PC-9 (cell line): ENCODE measurements at regions not wholly inside any gene's neighbourhood (a gene's known extent, or its start where the extent isn't known, plus 50 kb on each side); places are given as distances from the start of the nearest gene placed in this dataset.

ENCODE experiments used
- BruUV-seq: library from RNA; stranded (reverse); fragments of 400-500 nt; replicated peaks from 2 replicates; lab custom pipeline; 2021; lab: Mats Ljungman, UMichigan
- CTCF ChIA-PET: fragments of 300-600 bp; sonication (Branson Sonifier 250); formaldehyde crosslinking; loops from one replicate; lab custom pipeline; 2022; ENCODE audit warnings: antibody characterized with exemption; lab: Charles Lee
- POLR2A ChIA-PET: fragments of 300-600 bp; sonication (Branson Sonifier 250); formaldehyde crosslinking; loops from one replicate; lab custom pipeline; 2022; ENCODE audit warnings: antibody characterized with exemption; ENCODE audit not compliant: unreplicated experiment; lab: Charles Lee
- DNase-seq, 2 experiments: peaks; one replicate each; pipeline versions ENCODE4 v3.0.0 to v3.0.0-alpha.2; 2015 to 2022; ENCODE audit warnings: mixed read lengths in 1 of 2
- H2AFZ ChIP-seq: fragments of 200-600 bp; sonication (generic); 2 replicates; pipeline ENCODE4 v1.8.1; 2017; ENCODE audit warnings: antibody characterized with exemption
- H3F3A ChIP-seq: fragments of 200-600 bp; sonication (generic); 2 replicates; pipeline ENCODE4 v1.8.1; 2017; ENCODE audit warnings: antibody characterized with exemption, mild to moderate bottlenecking, low read depth; ENCODE audit not compliant: insufficient read depth
- H3K27ac ChIP-seq: fragments of 200-600 bp; sonication (generic); 2 replicates; pipeline ENCODE4 v1.6.1; 2016; ENCODE audit warnings: mixed run types
- H3K27me3 ChIP-seq: fragments of 200-600 bp; sonication (generic); 2 replicates; pipeline ENCODE4 v1.6.1; 2016; ENCODE audit warnings: low read depth, mixed run types; ENCODE audit not compliant: insufficient read depth
- H3K36me3 ChIP-seq: fragments of 200-600 bp; sonication (generic); 2 replicates; pipeline ENCODE4 v1.6.1; 2016; ENCODE audit warnings: low read depth, mixed run types
- H3K4me1 ChIP-seq: fragments of 200-600 bp; sonication (generic); replicated peaks from 2 replicates; pipeline ENCODE4 v1.6.1; 2016; ENCODE audit warnings: mixed run types; ENCODE audit not compliant: insufficient read depth
- H3K4me2 ChIP-seq: fragments of 200-600 bp; sonication (generic); 2 replicates; pipeline ENCODE4 v1.6.1; 2017; ENCODE audit warnings: mixed run types
- H3K4me3 ChIP-seq: fragments of 200-600 bp; sonication (generic); 2 replicates; pipeline ENCODE4 v1.6.1; 2016; ENCODE audit warnings: mixed run types
- H3K79me2 ChIP-seq: fragments of 200-600 bp; sonication (generic); 2 replicates; pipeline ENCODE4 v1.6.1; 2017; ENCODE audit warnings: low read depth, mixed run types
- H3K9me2 ChIP-seq: fragments of 200-600 bp; sonication (generic); 2 replicates; pipeline ENCODE4 v1.8.1; 2017; ENCODE audit warnings: mild to moderate bottlenecking; ENCODE audit not compliant: insufficient read depth
- H3K9me3 ChIP-seq: fragments of 200-600 bp; sonication (generic); 2 replicates; pipeline ENCODE4 v1.8.1; 2016; ENCODE audit warnings: low read depth; ENCODE audit not compliant: insufficient read depth
- H4K20me1 ChIP-seq: fragments of 200-600 bp; sonication (generic); 2 replicates; pipeline ENCODE4 v1.8.1; 2017; ENCODE audit not compliant: insufficient read depth
- CTCF ChIP-seq: fragments of 200-600 bp; sonication (generic); conservative IDR thresholded peaks from 2 replicates; pipeline ENCODE4 v1.6.1; 2017; ENCODE audit warnings: mixed run types, antibody characterized with exemption, mild to moderate bottlenecking, moderate library complexity
- EZH2 ChIP-seq: fragments of 200-600 bp; sonication (generic); IDR thresholded peaks from 2 replicates; pipeline ENCODE4 v1.8.0; 2017; ENCODE audit warnings: antibody characterized with exemption, low read depth
- intact Hi-C: fragments of 100-400 bp; cut with micrococcal nuclease; formaldehyde crosslinking; loops from one replicate; pipeline ENCODE4 v1.10.0; 2022; ENCODE audit not compliant: unreplicated experiment

- Histone ChIP-seq H3K4me3 (no peak overlapping the region), H4K20me1 (no peaks in the 10 kb centered on the region), H3K79me2 (no peaks in the 10 kb centered on the region), H3K4me2 (no peak overlapping the region), H2AFZ (no peak overlapping the region), H3K4me1 (0 out of 2 replicates have a peak, but pooled peaks cover 4% of the 10 kb centered on the region), H3K36me3 (no peaks in the 10 kb centered on the region), H3K9me3 (no peaks in the 10 kb centered on the region), H3F3A (no peaks in the 10 kb centered on the region), H3K27ac (no peak overlapping the region), H3K9me2 (no peaks in the 10 kb centered on the region), H3K27me3 (no peaks in the 10 kb centered on the region)
- ChIA-PET POLR2A (no interaction called here), CTCF (no interaction called here)
- no TSS peak for BruUV-seq
- intact Hi-C loops = no loop called here
- DNase-seq = no peak
- TF ChIP-seq EZH2 (no peak), CTCF (no peak)
Measured at GRCh38 chr15:63453186-63453905, 51.0 kb upstream of the USP3 start.

- BruUV-seq = no TSS peak
Measured at GRCh38 chr15:63454503-63455211, 49.7 kb upstream of the USP3 start.

More at GRCh38 chr15:63454503-63455211, 49.7 kb upstream of the USP3 start:
- 0 out of 2 replicates have a peak, but pooled peaks cover 4% of the 10 kb centered on the region for H3K4me1 ChIP-seq
- no peaks in the 10 kb centered on the region for H3K27me3 ChIP-seq
- intact Hi-C loops = no loop called here
- DNase-seq = no peak
- no peak overlapping the region for H3K4me3 ChIP-seq
- no peaks in the 10 kb centered on the region for H3F3A ChIP-seq
- H3K27ac ChIP-seq = no peak overlapping the region
- no peaks in the 10 kb centered on the region for H3K9me3 ChIP-seq
- ChIA-PET CTCF (interaction anchor here (0.7 kb wide), 1 partner anchor 109 kb away, joined by 4 read pairs; no protein-coding TSS in a partner anchor), POLR2A (no interaction called here)
- H3K4me2 ChIP-seq = no peak overlapping the region
- no peak for TF ChIP-seq CTCF
- TF ChIP-seq EZH2 = no peak
- no peaks in the 10 kb centered on the region for H4K20me1 ChIP-seq
- no peak overlapping the region for H2AFZ ChIP-seq
- no peaks in the 10 kb centered on the region for H3K9me2 ChIP-seq
- H3K36me3 ChIP-seq = no peaks in the 10 kb centered on the region
- H3K79me2 ChIP-seq = no peaks in the 10 kb centered on the region
